ENCODE measurements at regions not wholly inside any gene's neighbourhood (a gene's known extent, or its start where the extent isn't known, plus 50 kb on each side); places are given as distances from the start of the nearest gene placed in this dataset.

GRCh38 chr1:79682478-79682877 lies 675.9 kb upstream of the ADGRL4 start:
- TF ChIP-seq, protein P1, sequence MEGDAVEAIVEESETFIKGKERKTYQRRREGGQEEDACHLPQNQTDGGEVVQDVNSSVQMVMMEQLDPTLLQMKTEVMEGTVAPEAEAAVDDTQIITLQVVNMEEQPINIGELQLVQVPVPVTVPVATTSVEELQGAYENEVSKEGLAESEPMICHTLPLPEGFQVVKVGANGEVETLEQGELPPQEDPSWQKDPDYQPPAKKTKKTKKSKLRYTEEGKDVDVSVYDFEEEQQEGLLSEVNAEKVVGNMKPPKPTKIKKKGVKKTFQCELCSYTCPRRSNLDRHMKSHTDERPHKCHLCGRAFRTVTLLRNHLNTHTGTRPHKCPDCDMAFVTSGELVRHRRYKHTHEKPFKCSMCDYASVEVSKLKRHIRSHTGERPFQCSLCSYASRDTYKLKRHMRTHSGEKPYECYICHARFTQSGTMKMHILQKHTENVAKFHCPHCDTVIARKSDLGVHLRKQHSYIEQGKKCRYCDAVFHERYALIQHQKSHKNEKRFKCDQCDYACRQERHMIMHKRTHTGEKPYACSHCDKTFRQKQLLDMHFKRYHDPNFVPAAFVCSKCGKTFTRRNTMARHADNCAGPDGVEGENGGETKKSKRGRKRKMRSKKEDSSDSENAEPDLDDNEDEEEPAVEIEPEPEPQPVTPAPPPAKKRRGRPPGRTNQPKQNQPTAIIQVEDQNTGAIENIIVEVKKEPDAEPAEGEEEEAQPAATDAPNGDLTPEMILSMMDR (IDR thresholded peaks at IDR 0.05; ENCODE audit: borderline replicate concordance, extremely low read depth, insufficient read depth): no peak
- FAIRE-seq: peak; percentile 98

DNA sequence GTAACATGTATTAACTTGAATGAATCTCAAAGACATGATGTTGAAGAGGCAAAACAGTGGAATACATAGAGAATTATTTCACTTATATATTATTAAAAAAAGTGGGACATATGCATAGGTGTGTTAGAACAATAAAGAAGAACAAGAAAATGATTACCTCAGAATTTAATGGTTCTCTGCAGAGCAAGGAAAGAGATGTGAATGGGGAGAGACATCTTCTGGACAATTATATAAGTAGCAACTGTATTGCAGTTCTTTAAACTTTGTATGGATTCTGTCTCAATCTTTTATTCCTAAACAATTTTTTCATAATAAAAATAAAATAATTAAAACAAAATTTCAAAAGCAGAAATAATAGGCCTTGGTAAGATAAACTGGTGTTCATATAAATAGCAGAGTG lies 674.9 kb upstream of the ADGRL4 start:
- DNase-seq (no peak), FAIRE-seq (no peak)
- H3K4me3 ChIP-seq (ENCODE audit: low read length in 3 of 3): no peak overlapping the region
- no peak overlapping the region for H3K9ac ChIP-seq (ENCODE audit: low read length in 3 of 3)
- TF ChIP-seq, protein P1 (IDR thresholded peaks at IDR 0.05; ENCODE audit: borderline replicate concordance, extremely low read depth, insufficient read depth): no peak
- no peaks in the 10 kb centered on the region for H3K27me3 ChIP-seq (ENCODE audit: control insufficient read depth, insufficient read depth, low read length)
- no peak overlapping the region for H3K27ac ChIP-seq (ENCODE audit: low read depth in 2 of 2, low read length in 2 of 2)
- H3K4me1 ChIP-seq (ENCODE audit: control insufficient read depth in 2 of 3, insufficient read depth in 2 of 3, low read depth in 1 of 3, low read length in 3 of 3): no peaks in the 10 kb centered on the region
- H3K9me3 ChIP-seq (ENCODE audit: control insufficient read depth in 2 of 3, insufficient read depth in 1 of 3, low read length in 3 of 3): no peaks in the 10 kb centered on the region
- H3K36me3 ChIP-seq (ENCODE audit: control insufficient read depth in 2 of 3, insufficient read depth in 3 of 3, low read length in 3 of 3): no peaks in the 10 kb centered on the region
- intact Hi-C loops (cut with DNase I): no loop called here

More at GRCh38 chr1:79682478-79682877, 675.9 kb upstream of the ADGRL4 start:
- Histone ChIP-seq H3K9ac (ENCODE audit: low read length in 3 of 3) (no peak overlapping the region), H3K4me1 (ENCODE audit: control insufficient read depth in 2 of 3, insufficient read depth in 2 of 3, low read depth in 1 of 3, low read length in 3 of 3) (no peaks in the 10 kb centered on the region), H3K9me3 (ENCODE audit: control insufficient read depth in 2 of 3, insufficient read depth in 1 of 3, low read length in 3 of 3) (no peaks in the 10 kb centered on the region), H3K36me3 (ENCODE audit: control insufficient read depth in 2 of 3, insufficient read depth in 3 of 3, low read length in 3 of 3) (no peaks in the 10 kb centered on the region), H3K4me3 (ENCODE audit: low read length in 3 of 3) (no peak overlapping the region), H3K27me3 (ENCODE audit: control insufficient read depth, insufficient read depth, low read length) (no peaks in the 10 kb centered on the region), H3K27ac (ENCODE audit: low read depth in 2 of 2, low read length in 2 of 2) (no peak overlapping the region)
- DNase-seq: no peak
- intact Hi-C loops (cut with DNase I): no loop called here

GRCh38 chr1:79679916-79680315 lies 673.4 kb upstream of the ADGRL4 start:
- peak in 1 of 5 donors; percentile 7 for DNase-seq
- Histone ChIP-seq H3K4me3 (ENCODE audit: low read length in 3 of 3) (no peak overlapping the region), H3K9me3 (ENCODE audit: control insufficient read depth in 2 of 3, insufficient read depth in 1 of 3, low read length in 3 of 3) (no peaks in the 10 kb centered on the region), H3K9ac (ENCODE audit: low read length in 3 of 3) (no peak overlapping the region), H3K4me1 (ENCODE audit: control insufficient read depth in 2 of 3, insufficient read depth in 2 of 3, low read depth in 1 of 3, low read length in 3 of 3) (no peaks in the 10 kb centered on the region), H3K36me3 (ENCODE audit: control insufficient read depth in 2 of 3, insufficient read depth in 3 of 3, low read length in 3 of 3) (no peaks in the 10 kb centered on the region), H3K27me3 (ENCODE audit: control insufficient read depth, insufficient read depth, low read length) (no peaks in the 10 kb centered on the region), H3K27ac (ENCODE audit: low read depth in 2 of 2, low read length in 2 of 2) (no peak overlapping the region)
- intact Hi-C loops (cut with DNase I): no loop called here
- FAIRE-seq: no peak
- TF ChIP-seq, protein P1 (IDR thresholded peaks at IDR 0.05; ENCODE audit: borderline replicate concordance, extremely low read depth, insufficient read depth): no peak

All from kidney (tissue), 13 donors.